GM04504 (cell line): ENCODE measurements at regions not wholly inside any gene's neighbourhood (a gene's known extent, or its start where the extent isn't known, plus 50 kb on each side); places are given as distances from the start of the nearest gene placed in this dataset.
"Not testable (repeated sequence)": the region's sequence is repeated elsewhere in the genome, so short reads cannot be mapped to it uniquely, and the experiment has no call there.

Experiments used
- DNase-seq: peaks from one replicate; pipeline ENCODE4 v3.0.0-alpha.2; 2012; ENCODE audit warnings: low read depth

- DNase-seq = no peak
Measured at GRCh38 chr7:88614736-88615135, 144.8 kb upstream of the ZNF804B start.

GRCh38 chr7:88610942-88611341 lies 148.6 kb upstream of the ZNF804B start:
- no peak for DNase-seq

- DNase-seq = no peak
Measured at GRCh38 chr7:88600695-88601094, 158.8 kb upstream of the ZNF804B start.

DNA sequence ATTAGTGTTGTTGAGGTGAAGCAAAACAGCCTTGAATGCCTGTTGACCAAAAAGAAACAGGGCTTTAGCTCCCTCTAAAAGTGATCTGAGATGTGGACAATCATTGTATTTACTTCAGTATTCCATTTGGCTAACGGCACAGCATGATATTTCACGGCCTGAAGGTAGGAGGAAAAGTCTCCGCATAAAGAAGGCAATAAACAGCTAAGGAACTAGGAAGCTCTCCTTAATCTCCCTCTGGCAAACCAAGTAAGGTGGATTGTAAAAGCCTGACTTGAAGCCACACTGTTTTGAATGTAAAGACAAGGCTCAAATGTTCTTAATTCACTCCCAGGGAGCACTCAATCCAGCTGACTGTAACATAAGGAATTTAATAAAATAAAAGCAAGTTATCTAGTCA lies 160.0 kb upstream of the ZNF804B start:
- no peak for DNase-seq

DNA sequence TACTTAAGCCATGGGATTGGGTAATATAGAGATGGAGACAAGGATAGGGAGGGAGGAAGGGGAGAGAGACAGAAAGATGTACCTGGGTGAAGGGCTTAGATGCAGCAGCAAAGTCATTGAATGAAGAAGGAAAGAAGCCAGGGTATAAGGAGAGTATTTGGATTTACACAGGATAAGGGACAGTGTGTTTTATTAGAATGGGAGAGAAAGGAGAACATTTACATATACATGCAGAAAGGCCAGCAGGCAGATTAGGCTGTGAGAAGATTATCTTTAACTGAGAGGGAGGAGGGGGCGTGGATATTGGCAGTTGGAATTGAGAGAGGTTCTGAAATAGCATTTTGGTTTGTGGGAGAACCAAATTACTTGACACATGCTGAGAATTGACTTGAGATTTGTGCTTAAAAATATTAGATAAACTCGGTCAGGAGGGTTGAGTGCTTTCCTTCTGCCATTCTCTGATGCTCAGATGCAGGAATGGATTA lies 161.5 kb upstream of the ZNF804B start:
- DNase-seq = no peak

DNA sequence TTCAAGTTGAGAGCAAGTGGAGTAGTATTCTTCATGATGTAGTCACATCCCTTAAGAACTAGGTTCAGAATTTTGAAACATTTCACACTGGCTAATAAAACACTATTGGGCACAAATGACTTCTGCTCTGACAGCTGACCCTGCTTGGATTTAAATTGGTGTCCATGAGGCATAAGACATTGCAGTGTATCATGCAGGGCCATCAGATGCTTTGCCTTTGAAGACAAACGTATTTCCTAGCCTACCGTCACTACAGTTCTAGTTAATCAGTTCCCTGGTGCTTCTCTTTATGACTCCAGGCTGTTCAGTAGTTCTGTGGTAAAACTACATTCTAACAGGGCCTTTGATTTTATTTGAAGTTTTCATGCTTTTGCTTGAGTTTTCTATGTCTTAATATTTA lies 168.5 kb upstream of the ZNF804B start:
- no peak for DNase-seq

DNA sequence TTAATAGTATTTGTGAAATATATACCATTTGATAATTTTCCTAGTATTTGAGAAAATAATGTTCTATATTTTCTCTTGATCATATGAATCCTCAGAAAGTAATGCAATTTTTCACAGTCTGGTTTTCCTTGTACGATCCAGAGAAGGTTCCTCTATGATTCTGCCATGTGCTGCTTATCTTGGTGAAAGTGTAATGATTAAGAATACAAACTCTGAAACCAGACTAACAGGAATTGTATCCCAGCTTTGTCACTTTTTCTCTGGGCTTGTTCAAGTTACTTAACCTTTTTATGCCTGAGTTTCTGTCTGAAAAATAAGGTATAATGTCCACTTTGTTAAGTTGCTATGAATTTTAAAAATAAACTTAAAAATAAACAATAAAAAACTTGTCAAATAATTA lies 169.6 kb upstream of the ZNF804B start:
- no peak for DNase-seq

GRCh38 chr7:88586890-88587289 lies 172.6 kb upstream of the ZNF804B start:
- DNase-seq = no peak

DNA sequence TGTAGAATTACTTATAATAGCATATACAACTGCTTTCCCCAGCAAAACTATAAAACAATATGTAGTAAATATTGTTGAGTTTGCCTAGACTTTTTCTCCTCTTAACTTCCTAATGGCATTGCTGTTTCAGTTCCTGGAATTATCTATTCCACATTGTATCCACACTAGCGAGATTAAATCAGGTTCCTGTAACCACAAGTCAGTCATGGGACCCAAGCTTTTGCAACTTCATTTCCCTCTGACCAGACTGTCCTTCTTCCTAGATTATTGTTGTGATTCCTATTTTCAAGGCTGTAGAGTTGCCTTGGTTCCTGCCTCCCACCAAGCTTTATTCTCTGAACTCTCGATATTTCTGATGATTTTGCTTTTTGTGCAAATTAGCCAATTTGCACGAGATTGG lies 173.3 kb upstream of the ZNF804B start:
- DNase-seq = no peak

- no peak for DNase-seq
Measured at GRCh38 chr7:88576720-88577119, 182.8 kb upstream of the ZNF804B start.

GRCh38 chr7:88566162-88566729 lies 193.3 kb upstream of the ZNF804B start:
- DNase-seq = no peak

GRCh38 chr7:88565401-88565800 lies 194.1 kb upstream of the ZNF804B start:
- no peak for DNase-seq

DNA sequence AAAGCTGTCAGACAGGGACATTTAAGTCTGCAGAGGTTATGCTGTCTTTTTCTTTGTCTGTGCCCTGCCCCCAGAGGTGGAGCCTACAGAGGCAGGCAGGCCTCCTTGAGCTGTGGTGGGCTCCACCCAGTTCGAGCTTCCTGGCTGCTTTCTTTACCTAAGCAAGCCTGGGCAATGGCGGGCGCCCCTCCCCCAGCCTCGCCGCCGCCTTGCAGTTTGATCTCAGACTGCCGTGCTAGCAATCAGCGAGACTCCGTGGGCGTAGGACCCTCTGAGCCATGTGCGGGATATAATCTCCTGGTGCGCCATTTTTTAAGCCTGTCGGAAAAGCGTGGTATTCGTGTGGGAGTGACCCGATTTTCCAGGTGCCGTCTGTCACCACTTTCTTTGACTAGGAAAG lies 203.1 kb upstream of the ZNF804B start:
- not testable (repeated sequence) for DNase-seq

DNA sequence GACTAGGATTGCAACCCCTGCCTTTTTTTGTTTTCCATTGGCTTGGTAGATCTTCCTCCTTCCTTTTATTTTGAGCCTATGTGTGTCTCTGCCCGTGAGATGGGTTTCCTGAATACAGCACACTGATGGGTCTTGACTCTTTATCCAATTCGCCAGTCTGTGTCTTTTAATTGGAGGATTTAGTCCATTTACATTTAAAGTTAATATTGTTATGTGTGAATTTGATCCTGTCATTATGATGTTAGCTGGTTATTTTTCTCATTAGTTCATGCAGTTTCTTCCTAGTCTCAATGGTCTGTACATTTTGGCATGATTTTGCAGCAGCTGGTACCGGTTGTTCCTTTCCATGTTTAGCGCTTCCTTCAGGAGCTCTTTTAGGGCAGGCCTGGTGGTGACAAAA lies 204.7 kb upstream of the ZNF804B start:
- not testable (repeated sequence) for DNase-seq

GRCh38 chr7:88548399-88548798 lies 211.1 kb upstream of the ZNF804B start:
- DNase-seq = no peak

GRCh38 chr7:88546808-88547207 lies 212.7 kb upstream of the ZNF804B start:
- DNase-seq = peak; percentile 1

- DNase-seq = no peak
Measured at GRCh38 chr7:88545663-88546062, 213.8 kb upstream of the ZNF804B start.

GRCh38 chr7:88540012-88540411 lies 219.5 kb upstream of the ZNF804B start:
- no peak for DNase-seq

GRCh38 chr7:88539518-88539917 lies 220.0 kb upstream of the ZNF804B start:
- DNase-seq = no peak

- no peak for DNase-seq
Measured at GRCh38 chr7:88523645-88524044, 217.0 kb upstream of the STEAP4 start.

DNA sequence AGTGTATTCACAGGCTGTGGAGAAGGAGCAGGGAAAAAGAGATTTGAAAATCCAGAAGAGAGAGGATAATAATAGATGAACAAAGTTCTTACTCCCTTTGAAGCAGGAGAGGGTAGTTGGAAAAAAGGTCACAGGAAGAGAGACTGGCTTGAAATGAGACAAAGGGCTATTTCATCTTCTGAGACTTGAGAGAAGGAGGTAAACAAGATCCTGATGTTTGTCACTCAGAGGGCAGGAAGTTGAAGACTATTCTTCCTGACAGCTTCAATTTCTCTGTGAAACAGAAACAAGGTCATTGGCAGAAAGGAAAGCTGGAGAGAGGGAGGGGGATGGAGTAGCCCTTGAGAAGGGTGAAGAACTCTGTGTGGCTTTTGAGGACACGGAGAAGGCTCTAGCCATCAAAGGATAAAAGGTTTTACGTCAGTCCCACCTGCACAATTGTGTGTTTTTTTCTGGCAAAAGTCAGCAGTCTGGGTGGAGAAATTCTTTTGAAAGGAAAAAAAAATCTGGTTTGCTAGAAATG lies 216.1 kb upstream of the STEAP4 start:
- DNase-seq = no peak

DNA sequence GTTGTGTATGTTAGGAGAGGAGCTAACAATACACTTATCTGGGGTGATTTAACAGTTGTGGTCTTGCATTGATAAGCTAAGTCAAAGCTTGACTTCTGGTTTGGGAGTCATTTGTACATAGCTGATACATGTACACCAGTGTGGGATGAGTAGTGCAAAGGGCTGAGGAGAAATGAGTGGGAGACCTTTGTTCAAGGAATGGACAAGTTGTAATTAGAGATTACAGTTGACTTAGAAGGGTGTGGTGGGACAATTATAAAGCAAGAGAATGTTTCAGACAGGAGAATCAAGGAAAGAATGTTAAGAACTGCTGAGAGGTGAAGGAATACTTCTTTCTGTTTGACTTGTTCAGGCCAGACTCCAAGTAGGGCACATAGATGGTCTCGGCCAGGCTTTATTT lies 209.7 kb upstream of the STEAP4 start:
- no peak for DNase-seq

DNA sequence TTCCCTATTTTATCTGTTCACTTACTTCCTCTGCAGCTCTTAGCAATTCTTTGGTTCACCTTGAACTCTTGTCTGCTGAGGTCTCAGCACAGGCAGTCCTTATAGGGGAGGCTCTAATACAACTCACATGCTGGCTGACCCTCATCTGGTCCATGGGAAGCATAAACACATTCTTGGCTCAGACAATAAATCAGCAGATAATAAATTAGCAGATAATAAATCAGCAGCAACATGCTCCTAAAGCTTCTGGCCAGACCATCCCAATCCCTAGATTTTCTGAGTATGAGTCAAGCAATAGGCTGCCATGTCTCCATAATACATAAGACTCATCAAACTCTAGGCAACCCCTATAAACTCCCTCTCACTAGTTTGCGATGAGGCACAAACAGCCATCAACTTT lies 208.6 kb upstream of the STEAP4 start:
- no peak for DNase-seq

- no peak for DNase-seq
Measured at GRCh38 chr7:88509341-88509740, 202.6 kb upstream of the STEAP4 start.
